ENCODE measurements at regions not wholly inside any gene's neighbourhood (a gene's known extent, or its start where the extent isn't known, plus 50 kb on each side); places are given as distances from the start of the nearest gene placed in this dataset.

DNA sequence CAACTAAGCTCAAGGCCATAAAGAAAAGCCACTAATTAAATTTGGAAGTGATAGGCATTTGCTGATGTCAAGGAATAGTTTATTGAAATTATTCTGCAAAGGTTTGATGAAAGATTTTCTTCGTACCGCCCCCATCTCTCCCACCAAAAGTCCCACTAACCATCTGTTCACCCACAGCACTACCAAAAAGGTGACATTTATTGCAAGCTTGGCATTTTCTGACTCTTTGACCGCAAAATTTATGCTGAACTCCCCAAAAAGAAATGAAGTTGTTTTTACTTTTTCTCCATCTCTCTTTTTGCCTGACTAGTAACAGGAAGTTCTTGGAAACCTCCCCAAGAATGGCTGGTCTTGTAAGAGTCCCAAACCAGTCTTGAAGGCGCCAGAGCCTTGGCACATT, 384.9 kb upstream of the SOX9 start:
- no peaks in the 10 kb centered on the region for H3K36me3 Mint-ChIP-seq (ENCODE audit: insufficient read depth, unreplicated experiment)
- H3K4me1 Mint-ChIP-seq (ENCODE audit: insufficient read depth, unreplicated experiment): no peaks in the 10 kb centered on the region
- intact Hi-C loops (cut with micrococcal nuclease): no loop called here
- H3K4me3 Mint-ChIP-seq (ENCODE audit: unreplicated experiment): no peak overlapping the region
- POLR2A ChIA-PET: no interaction called here
- CTCF ChIA-PET: no interaction called here
- H3K9me3 Mint-ChIP-seq (ENCODE audit: unreplicated experiment): no peaks in the 10 kb centered on the region
- no TSS peak for BruUV-seq (replicated peaks)
- no peaks in the 10 kb centered on the region for H3K27me3 Mint-ChIP-seq (ENCODE audit: insufficient read depth, unreplicated experiment)
- no peak overlapping the region for H3K27ac Mint-ChIP-seq (ENCODE audit: low read depth, unreplicated experiment)
- DNase-seq (ENCODE audit: unreplicated experiment): no peak
- TF ChIP-seq, protein P1, sequence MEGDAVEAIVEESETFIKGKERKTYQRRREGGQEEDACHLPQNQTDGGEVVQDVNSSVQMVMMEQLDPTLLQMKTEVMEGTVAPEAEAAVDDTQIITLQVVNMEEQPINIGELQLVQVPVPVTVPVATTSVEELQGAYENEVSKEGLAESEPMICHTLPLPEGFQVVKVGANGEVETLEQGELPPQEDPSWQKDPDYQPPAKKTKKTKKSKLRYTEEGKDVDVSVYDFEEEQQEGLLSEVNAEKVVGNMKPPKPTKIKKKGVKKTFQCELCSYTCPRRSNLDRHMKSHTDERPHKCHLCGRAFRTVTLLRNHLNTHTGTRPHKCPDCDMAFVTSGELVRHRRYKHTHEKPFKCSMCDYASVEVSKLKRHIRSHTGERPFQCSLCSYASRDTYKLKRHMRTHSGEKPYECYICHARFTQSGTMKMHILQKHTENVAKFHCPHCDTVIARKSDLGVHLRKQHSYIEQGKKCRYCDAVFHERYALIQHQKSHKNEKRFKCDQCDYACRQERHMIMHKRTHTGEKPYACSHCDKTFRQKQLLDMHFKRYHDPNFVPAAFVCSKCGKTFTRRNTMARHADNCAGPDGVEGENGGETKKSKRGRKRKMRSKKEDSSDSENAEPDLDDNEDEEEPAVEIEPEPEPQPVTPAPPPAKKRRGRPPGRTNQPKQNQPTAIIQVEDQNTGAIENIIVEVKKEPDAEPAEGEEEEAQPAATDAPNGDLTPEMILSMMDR (IDR thresholded peaks at IDR 0.05; ENCODE audit: unreplicated experiment): no peak

GRCh38 chr17:71740866-71741265, 380.0 kb upstream of the SOX9 start:
- no TSS peak for BruUV-seq (replicated peaks)
- H3K27ac Mint-ChIP-seq (ENCODE audit: low read depth, unreplicated experiment): no peak overlapping the region
- no peak overlapping the region for H3K4me3 Mint-ChIP-seq (ENCODE audit: unreplicated experiment)
- ChIA-PET POLR2A (no interaction called here), CTCF (no interaction called here)
- H3K27me3 Mint-ChIP-seq (ENCODE audit: insufficient read depth, unreplicated experiment): no peaks in the 10 kb centered on the region
- H3K4me1 Mint-ChIP-seq (ENCODE audit: insufficient read depth, unreplicated experiment): no peaks in the 10 kb centered on the region
- intact Hi-C loops (cut with micrococcal nuclease): no loop called here
- no peaks in the 10 kb centered on the region for H3K36me3 Mint-ChIP-seq (ENCODE audit: insufficient read depth, unreplicated experiment)
- TF ChIP-seq, protein P1 (IDR thresholded peaks at IDR 0.05; ENCODE audit: unreplicated experiment): no peak
- DNase-seq (ENCODE audit: unreplicated experiment): no peak
- no peaks in the 10 kb centered on the region for H3K9me3 Mint-ChIP-seq (ENCODE audit: unreplicated experiment)

GRCh38 chr17:71741836-71742235, 379.0 kb upstream of the SOX9 start:
- Mint-ChIP-seq H3K27ac (ENCODE audit: low read depth, unreplicated experiment) (no peak overlapping the region), H3K36me3 (ENCODE audit: insufficient read depth, unreplicated experiment) (no peaks in the 10 kb centered on the region), H3K9me3 (ENCODE audit: unreplicated experiment) (no peaks in the 10 kb centered on the region), H3K4me1 (ENCODE audit: insufficient read depth, unreplicated experiment) (no peaks in the 10 kb centered on the region), H3K4me3 (ENCODE audit: unreplicated experiment) (no peak overlapping the region), H3K27me3 (ENCODE audit: insufficient read depth, unreplicated experiment) (no peaks in the 10 kb centered on the region)
- CTCF ChIA-PET: no interaction called here
- no TSS peak for BruUV-seq (replicated peaks)
- POLR2A ChIA-PET: no interaction called here
- DNase-seq (ENCODE audit: unreplicated experiment): no peak
- TF ChIP-seq, protein P1 (IDR thresholded peaks at IDR 0.05; ENCODE audit: unreplicated experiment): no peak
- intact Hi-C loops (cut with micrococcal nuclease): no loop called here

- CTCF ChIA-PET: no interaction called here
- TF ChIP-seq, protein P1 (IDR thresholded peaks at IDR 0.05; ENCODE audit: unreplicated experiment): no peak
- no peaks in the 10 kb centered on the region for H3K4me1 Mint-ChIP-seq (ENCODE audit: insufficient read depth, unreplicated experiment)
- no peak overlapping the region for H3K4me3 Mint-ChIP-seq (ENCODE audit: unreplicated experiment)
- H3K27ac Mint-ChIP-seq (ENCODE audit: low read depth, unreplicated experiment): no peak overlapping the region
- no peaks in the 10 kb centered on the region for H3K9me3 Mint-ChIP-seq (ENCODE audit: unreplicated experiment)
- no peaks in the 10 kb centered on the region for H3K27me3 Mint-ChIP-seq (ENCODE audit: insufficient read depth, unreplicated experiment)
- intact Hi-C loops (cut with micrococcal nuclease): no loop called here
- no peak for DNase-seq (ENCODE audit: unreplicated experiment)
- no peaks in the 10 kb centered on the region for H3K36me3 Mint-ChIP-seq (ENCODE audit: insufficient read depth, unreplicated experiment)
- POLR2A ChIA-PET: interaction anchor here (0.6 kb wide), 1 partner anchor 12 kb away, joined by 4 read pairs; no protein-coding TSS in a partner anchor
- no TSS peak for BruUV-seq (replicated peaks)
Observed at GRCh38 chr17:71748872-71749271, 371.9 kb upstream of the SOX9 start.

Measured in MCF 10A (cell line).